NB4 (cell line): ENCODE measurements at regions not wholly inside any gene's neighbourhood (a gene's known extent, or its start where the extent isn't known, plus 50 kb on each side); places are given as distances from the start of the nearest gene placed in this dataset.
"Not testable (repeated sequence)": the region's sequence is repeated elsewhere in the genome, so short reads cannot be mapped to it uniquely, and the experiment has no call there.

Experiments
- MYC ChIP-seq: IDR thresholded peaks from 2 replicates; pipeline ENCODE4 v1.6.1; 2011; ENCODE audit warnings: low read depth, low read length
- POLR2A ChIP-seq: IDR thresholded peaks from 2 replicates; pipeline ENCODE4 v1.6.1; 2011; ENCODE audit warnings: mild to moderate bottlenecking; ENCODE audit not compliant: insufficient read length; ENCODE audit errors: extremely low read depth
- TF ChIP-seq, protein P1 (sequence below): IDR thresholded peaks from one replicate; pipeline ENCODE4 v1.5.1; 2012; ENCODE audit warnings: low read depth, low read length
- TF ChIP-seq, protein P2 (sequence below): IDR thresholded peaks from 2 replicates; pipeline ENCODE4 v1.6.1; 2011; ENCODE audit warnings: low read depth, low read length

DNA sequence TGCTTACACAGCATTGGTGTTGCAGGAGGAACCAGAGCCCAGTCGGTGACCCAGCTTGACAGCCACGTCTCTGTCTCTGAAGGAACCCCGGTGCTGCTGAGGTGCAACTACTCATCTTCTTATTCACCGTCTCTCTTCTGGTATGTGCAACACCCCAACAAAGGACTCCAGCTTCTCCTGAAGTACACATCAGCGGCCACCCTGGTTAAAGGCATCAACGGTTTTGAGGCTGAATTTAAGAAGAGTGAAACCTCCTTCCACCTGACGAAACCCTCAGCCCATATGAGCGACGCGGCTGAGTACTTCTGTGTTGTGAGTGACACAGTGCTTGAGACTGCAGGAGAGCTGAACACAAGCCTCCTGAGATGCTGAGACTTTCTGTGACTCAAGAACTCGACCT lies 173.3 kb upstream of the OR4E1 start:
- not testable (repeated sequence) for TF ChIP-seq POLR2A, MYC
- TF ChIP-seq, protein P1, sequence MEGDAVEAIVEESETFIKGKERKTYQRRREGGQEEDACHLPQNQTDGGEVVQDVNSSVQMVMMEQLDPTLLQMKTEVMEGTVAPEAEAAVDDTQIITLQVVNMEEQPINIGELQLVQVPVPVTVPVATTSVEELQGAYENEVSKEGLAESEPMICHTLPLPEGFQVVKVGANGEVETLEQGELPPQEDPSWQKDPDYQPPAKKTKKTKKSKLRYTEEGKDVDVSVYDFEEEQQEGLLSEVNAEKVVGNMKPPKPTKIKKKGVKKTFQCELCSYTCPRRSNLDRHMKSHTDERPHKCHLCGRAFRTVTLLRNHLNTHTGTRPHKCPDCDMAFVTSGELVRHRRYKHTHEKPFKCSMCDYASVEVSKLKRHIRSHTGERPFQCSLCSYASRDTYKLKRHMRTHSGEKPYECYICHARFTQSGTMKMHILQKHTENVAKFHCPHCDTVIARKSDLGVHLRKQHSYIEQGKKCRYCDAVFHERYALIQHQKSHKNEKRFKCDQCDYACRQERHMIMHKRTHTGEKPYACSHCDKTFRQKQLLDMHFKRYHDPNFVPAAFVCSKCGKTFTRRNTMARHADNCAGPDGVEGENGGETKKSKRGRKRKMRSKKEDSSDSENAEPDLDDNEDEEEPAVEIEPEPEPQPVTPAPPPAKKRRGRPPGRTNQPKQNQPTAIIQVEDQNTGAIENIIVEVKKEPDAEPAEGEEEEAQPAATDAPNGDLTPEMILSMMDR, result not testable (repeated sequence)
- TF ChIP-seq, protein P2, sequence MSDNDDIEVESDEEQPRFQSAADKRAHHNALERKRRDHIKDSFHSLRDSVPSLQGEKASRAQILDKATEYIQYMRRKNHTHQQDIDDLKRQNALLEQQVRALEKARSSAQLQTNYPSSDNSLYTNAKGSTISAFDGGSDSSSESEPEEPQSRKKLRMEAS, result not testable (repeated sequence)
